ENCODE measurements at regions not wholly inside any gene's neighbourhood (a gene's known extent, or its start where the extent isn't known, plus 50 kb on each side); places are given as distances from the start of the nearest gene placed in this dataset.

DNA sequence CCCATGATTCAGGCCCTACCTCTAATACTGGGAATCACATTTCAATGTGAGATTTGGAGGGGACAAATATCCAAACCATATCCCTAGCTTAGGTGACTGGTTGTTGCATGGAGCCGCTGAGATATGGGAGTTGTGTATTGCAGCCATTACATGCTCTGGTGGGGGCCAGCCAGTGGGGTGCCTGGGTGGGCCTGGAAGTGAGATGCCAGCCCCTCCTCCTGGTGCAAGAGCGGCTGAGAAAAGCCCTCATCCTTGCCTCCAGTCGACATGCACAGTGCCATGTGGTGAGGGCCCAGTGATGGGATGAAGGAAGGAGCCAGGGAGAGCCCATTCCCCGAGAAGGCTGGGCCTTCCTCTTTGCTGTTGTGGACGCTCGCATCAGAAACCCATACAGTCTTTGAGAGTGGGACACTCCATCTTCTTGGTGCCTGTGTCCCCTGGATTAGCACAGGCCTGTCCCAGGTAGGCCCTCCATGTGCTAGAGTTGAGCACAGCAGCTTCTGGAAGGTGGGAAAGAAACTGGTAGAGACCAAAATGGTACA, 1043.0 kb downstream of the TBC1D22A start:
- no peak for DNase-seq (ENCODE audit: low read depth in 1 of 2, low spot score in 1 of 2)
- H3K9me3 ChIP-seq (ENCODE audit: low read depth) = no peaks in the 10 kb centered on the region
- H3K27ac ChIP-seq = no peak overlapping the region
- H3K27me3 ChIP-seq = no peaks in the 10 kb centered on the region
- TF ChIP-seq, protein P1, sequence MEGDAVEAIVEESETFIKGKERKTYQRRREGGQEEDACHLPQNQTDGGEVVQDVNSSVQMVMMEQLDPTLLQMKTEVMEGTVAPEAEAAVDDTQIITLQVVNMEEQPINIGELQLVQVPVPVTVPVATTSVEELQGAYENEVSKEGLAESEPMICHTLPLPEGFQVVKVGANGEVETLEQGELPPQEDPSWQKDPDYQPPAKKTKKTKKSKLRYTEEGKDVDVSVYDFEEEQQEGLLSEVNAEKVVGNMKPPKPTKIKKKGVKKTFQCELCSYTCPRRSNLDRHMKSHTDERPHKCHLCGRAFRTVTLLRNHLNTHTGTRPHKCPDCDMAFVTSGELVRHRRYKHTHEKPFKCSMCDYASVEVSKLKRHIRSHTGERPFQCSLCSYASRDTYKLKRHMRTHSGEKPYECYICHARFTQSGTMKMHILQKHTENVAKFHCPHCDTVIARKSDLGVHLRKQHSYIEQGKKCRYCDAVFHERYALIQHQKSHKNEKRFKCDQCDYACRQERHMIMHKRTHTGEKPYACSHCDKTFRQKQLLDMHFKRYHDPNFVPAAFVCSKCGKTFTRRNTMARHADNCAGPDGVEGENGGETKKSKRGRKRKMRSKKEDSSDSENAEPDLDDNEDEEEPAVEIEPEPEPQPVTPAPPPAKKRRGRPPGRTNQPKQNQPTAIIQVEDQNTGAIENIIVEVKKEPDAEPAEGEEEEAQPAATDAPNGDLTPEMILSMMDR (IDR thresholded peaks at IDR 0.05; ENCODE audit: low read depth, low read length) = no peak
- H3K4me1 ChIP-seq (ENCODE audit: low read depth) = no peaks in the 10 kb centered on the region
- no peaks in the 10 kb centered on the region for H3K36me3 ChIP-seq
- no peak overlapping the region for H3K4me3 ChIP-seq

DNA sequence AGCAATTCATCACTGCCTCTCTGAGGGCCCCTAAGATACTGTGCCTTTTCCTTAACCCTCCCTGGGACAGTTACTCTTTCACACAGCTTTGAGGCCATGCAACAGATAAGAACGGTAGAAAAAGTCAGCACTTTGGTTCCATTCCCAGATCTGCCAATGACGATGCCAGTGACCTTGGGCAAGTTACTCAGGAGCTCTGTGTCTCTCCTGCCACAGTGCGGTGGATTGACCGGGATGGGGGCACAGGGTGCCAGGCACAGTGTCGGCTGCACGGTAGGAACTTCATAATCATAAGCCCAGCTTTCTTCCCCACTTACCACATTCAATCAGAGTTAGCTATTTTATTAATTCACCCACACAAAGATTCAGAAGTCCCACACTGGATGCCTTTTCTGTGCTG, 1041.8 kb downstream of the TBC1D22A start:
- Histone ChIP-seq H3K4me3 (no peak overlapping the region), H3K27me3 (no peaks in the 10 kb centered on the region), H3K4me1 (ENCODE audit: low read depth) (no peaks in the 10 kb centered on the region), H3K27ac (no peak overlapping the region), H3K36me3 (no peaks in the 10 kb centered on the region), H3K9me3 (ENCODE audit: low read depth) (no peaks in the 10 kb centered on the region)
- DNase-seq (ENCODE audit: low read depth in 1 of 2, low spot score in 1 of 2) = no peak
- TF ChIP-seq, protein P1 (IDR thresholded peaks at IDR 0.05; ENCODE audit: low read depth, low read length) = no peak

DNA sequence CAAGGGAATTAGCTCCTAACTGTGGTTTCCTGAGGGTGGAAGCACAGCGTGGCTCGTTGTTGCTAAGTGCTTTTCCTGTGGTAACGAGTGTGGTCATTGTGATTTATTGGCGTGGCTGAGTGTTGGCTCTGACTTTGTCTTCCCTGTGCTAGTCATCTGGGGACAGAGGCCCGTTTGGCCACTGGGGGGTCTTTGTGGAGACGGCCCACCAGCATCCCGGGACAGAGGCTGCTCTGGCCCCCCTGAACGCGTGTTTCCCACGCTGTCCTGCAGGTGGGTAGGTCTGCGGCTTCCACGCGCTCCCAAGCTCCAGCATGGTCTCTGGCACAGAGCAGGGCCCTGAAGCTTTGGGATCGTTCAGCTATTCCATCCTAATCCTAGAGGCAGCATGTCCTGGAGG, 1040.0 kb downstream of the TBC1D22A start:
- Histone ChIP-seq H3K27me3 (no peaks in the 10 kb centered on the region), H3K36me3 (no peaks in the 10 kb centered on the region), H3K4me1 (ENCODE audit: low read depth) (no peaks in the 10 kb centered on the region), H3K4me3 (no peak overlapping the region), H3K9me3 (ENCODE audit: low read depth) (no peaks in the 10 kb centered on the region), H3K27ac (no peak overlapping the region)
- DNase-seq (ENCODE audit: low read depth in 1 of 2, low spot score in 1 of 2) = no peak
- TF ChIP-seq, protein P1 (IDR thresholded peaks at IDR 0.05; ENCODE audit: low read depth, low read length) = no peak

DNA sequence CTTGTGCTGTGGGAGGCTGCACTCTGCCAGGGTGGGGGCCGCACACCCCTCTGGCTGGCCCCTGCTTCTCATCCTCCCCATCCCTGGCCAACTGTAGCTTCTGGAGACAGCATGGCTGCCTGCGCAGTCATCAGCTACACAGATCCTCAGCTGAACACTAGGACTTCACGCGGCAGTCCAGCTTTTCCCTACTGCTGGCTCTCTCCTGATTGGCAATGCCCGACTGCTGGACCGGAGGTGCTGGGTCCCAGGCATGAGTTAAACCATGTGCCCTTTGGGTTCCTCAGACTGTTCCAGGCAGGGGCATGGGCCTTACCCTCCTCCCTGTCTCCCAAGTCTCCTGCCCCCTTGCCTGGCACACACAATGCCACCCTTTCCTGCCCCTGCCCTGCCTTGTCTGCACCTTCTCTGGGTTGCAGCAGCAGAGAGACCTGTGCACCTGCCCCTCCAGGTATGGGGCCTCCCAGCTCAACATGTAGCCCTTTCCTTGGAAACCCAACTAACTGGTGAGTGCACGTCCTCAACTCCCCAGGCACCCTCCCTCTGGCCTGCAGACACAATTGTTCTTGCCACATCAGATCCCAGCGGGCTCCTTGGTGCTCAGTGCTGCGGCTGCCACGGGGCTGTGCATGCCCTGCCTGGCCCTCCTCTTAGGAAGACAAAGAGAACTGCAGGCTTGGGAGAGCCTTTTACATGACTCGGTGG, 1039.2 kb downstream of the TBC1D22A start:
- TF ChIP-seq, protein P1 (IDR thresholded peaks at IDR 0.05; ENCODE audit: low read depth, low read length) = no peak
- H3K27me3 ChIP-seq = no peaks in the 10 kb centered on the region
- H3K36me3 ChIP-seq = no peaks in the 10 kb centered on the region
- no peak overlapping the region for H3K27ac ChIP-seq
- no peak for DNase-seq (ENCODE audit: low read depth in 1 of 2, low spot score in 1 of 2)
- H3K4me1 ChIP-seq (ENCODE audit: low read depth) = no peaks in the 10 kb centered on the region
- no peak overlapping the region for H3K4me3 ChIP-seq
- H3K9me3 ChIP-seq (ENCODE audit: low read depth) = no peaks in the 10 kb centered on the region

DNA sequence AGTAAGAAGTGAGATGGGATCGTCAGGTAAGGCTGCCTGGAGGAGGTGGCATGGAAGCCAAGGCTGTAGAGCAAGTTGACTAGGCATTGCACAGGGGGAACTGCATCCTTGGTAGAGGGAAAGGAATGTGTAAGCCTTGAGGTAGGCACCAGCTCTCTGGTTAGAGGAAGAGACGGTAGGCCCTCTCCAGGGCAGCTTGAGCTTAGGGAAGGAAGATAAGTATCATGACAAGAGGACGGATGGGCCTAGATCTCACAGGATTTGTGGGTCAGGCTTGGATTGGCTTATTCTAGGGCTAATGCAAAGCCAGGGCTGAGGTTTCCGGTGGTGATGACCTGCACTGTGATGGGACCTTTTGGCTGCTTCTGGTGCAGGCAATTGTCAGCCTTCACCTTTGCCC, 1035.8 kb downstream of the TBC1D22A start:
- no peaks in the 10 kb centered on the region for H3K27me3 ChIP-seq
- no peak for DNase-seq (ENCODE audit: low read depth in 1 of 2, low spot score in 1 of 2)
- H3K4me3 ChIP-seq = no peak overlapping the region
- no peaks in the 10 kb centered on the region for H3K9me3 ChIP-seq (ENCODE audit: low read depth)
- no peak overlapping the region for H3K27ac ChIP-seq
- no peaks in the 10 kb centered on the region for H3K4me1 ChIP-seq (ENCODE audit: low read depth)
- TF ChIP-seq, protein P1 (IDR thresholded peaks at IDR 0.05; ENCODE audit: low read depth, low read length) = no peak
- H3K36me3 ChIP-seq = no peaks in the 10 kb centered on the region
